ENCODE measurements at regions not wholly inside any gene's neighbourhood (a gene's known extent, or its start where the extent isn't known, plus 50 kb on each side); places are given as distances from the start of the nearest gene placed in this dataset.

DNA sequence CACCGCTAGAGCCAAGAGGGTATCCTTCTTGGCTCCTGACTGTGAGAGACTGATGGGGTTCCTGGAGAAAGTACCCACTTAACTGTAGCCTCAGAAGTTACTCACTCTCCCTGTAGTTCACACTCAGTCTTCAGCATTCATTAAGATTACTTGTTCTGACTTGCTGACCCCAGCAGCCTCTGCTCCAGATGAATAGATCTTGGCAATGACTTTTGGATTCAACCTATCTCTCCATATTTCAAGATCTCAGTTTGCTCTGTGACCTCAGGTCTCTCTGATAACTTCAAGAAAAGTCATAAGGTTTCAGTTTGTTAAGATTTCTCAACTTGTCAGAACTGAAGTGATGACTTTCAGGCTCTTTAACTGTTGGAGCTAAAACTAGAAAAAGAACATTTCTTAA lies 825.6 kb downstream of the PCDH7 start:
- no peak for TF ChIP-seq POLR2A (IDR thresholded peaks at IDR 0.05; ENCODE audit: low read depth, low read length)
- TF ChIP-seq POLR2AphosphoS5 (IDR thresholded peaks at IDR 0.05; ENCODE audit: low read depth, low read length) = no peak
- TF ChIP-seq TAF1 (IDR thresholded peaks at IDR 0.05; ENCODE audit: borderline replicate concordance, low read depth, low read length) = no peak
